HFFc6 (cell line): ENCODE measurements at regions not wholly inside any gene's neighbourhood (a gene's known extent, or its start where the extent isn't known, plus 50 kb on each side); places are given as distances from the start of the nearest gene placed in this dataset.

Experiments used
- DNase-seq: peaks from one replicate; pipeline ENCODE4 v3.0.0-alpha.2; 2018
- H3K27ac Mint-ChIP-seq: 2 replicates; pipeline ENCODE4 v1.8.0; 2020; ENCODE audit warnings: mild to moderate bottlenecking, mixed read lengths
- H3K27me3 Mint-ChIP-seq: 2 replicates; pipeline ENCODE4 v1.8.0; 2021; ENCODE audit warnings: mild to moderate bottlenecking, moderate library complexity, mixed read lengths; ENCODE audit not compliant: insufficient read depth
- H3K36me3 Mint-ChIP-seq: 2 replicates; pipeline ENCODE4 v1.8.0; 2021; ENCODE audit warnings: low read depth, mixed read lengths
- H3K4me1 Mint-ChIP-seq: 2 replicates; pipeline ENCODE4 v1.8.0; 2020; ENCODE audit warnings: low read depth, mixed read lengths
- H3K4me3 Mint-ChIP-seq: 2 replicates; pipeline ENCODE4 v1.8.0; 2020; ENCODE audit warnings: mild to moderate bottlenecking, moderate library complexity, mixed read lengths
- H3K9me3 Mint-ChIP-seq: 2 replicates; pipeline ENCODE4 v1.8.0; 2020; ENCODE audit warnings: mild to moderate bottlenecking, mixed read lengths
- TF ChIP-seq, protein P1 (sequence below): fragments of 200-600 bp; sonication (generic); IDR thresholded peaks from 2 replicates; pipeline ENCODE4 v1.5.0; 2021; ENCODE audit warnings: antibody characterized with exemption, mild to moderate bottlenecking

DNA sequence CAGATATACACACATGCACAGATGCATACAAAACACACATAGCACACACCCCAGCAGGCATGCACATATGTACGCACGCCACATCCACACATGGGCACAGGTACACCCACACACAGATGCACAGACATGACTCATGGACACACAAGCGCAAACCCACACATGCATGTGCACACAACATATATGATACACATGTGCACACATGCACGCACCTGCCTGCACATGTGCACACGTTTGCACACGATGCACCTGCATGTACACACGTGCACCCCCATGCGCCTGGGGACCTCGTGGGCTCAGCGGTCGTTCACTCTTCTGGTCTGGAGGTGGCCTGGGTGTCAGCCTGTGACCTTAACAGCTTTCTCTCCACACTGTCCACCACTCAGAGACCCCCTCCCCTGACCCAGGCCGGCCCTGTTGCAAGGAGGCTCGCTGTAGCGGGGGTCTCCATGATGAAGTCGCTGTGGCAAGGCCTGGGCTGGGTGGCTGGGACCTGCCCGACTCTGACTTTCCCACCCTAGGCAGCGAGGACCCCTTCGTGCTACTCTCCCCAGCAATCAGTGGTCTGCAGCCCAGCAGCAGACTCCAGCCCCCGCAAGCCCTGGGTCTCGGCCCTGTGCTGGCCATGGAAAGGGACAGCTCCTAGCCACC is 92.1 kb upstream of the TTC34 start:
- no peak for DNase-seq
- no peaks in the 10 kb centered on the region for H3K4me1 Mint-ChIP-seq
- TF ChIP-seq, protein P1, sequence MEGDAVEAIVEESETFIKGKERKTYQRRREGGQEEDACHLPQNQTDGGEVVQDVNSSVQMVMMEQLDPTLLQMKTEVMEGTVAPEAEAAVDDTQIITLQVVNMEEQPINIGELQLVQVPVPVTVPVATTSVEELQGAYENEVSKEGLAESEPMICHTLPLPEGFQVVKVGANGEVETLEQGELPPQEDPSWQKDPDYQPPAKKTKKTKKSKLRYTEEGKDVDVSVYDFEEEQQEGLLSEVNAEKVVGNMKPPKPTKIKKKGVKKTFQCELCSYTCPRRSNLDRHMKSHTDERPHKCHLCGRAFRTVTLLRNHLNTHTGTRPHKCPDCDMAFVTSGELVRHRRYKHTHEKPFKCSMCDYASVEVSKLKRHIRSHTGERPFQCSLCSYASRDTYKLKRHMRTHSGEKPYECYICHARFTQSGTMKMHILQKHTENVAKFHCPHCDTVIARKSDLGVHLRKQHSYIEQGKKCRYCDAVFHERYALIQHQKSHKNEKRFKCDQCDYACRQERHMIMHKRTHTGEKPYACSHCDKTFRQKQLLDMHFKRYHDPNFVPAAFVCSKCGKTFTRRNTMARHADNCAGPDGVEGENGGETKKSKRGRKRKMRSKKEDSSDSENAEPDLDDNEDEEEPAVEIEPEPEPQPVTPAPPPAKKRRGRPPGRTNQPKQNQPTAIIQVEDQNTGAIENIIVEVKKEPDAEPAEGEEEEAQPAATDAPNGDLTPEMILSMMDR = no peak
- no peak overlapping the region for H3K27ac Mint-ChIP-seq
- H3K4me3 Mint-ChIP-seq = no peak overlapping the region
- peaks cover 56% of the 10 kb centered on the region for H3K9me3 Mint-ChIP-seq
- peaks cover 6% of the 10 kb centered on the region; the same call in 1 of the 2 replicates for H3K36me3 Mint-ChIP-seq
- no peaks in the 10 kb centered on the region for H3K27me3 Mint-ChIP-seq

DNA sequence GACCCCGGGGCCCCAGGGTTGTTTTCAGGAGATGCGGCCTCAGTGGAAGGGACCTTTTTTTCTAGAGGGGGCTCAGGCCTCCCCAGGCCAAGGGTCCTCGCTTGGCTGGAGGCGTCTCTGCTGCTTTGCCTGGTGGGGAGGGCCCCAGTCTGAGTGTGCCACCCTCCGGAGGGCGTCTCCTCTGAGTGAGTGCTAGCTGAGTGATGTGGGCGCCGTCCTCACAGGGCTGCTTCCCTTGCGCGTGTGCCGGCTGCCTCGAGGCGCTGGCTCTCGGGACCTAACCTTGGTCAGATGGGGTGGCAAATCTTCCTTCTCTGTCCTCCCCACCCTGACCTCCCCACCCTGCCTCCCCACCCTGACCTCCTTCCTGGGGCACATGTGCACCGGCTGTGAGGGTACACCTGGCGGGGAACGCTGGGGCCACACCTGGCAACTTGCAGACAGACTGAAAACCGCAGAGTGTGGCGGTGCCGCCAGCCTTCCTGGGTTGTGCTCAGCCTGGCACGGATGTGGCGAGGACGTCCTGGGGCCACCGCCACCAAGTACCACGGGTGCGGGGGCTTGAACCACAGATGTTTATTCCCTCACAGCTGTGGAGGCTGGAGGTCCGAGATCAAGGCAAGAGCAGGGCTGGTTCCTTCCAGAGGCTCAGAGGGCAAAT is 93.0 kb upstream of the TTC34 start:
- TF ChIP-seq, protein P1 = no peak
- no peak for DNase-seq
- H3K36me3 Mint-ChIP-seq = peaks cover 6% of the 10 kb centered on the region; the same call in 1 of the 2 replicates
- no peaks in the 10 kb centered on the region for H3K4me1 Mint-ChIP-seq
- H3K4me3 Mint-ChIP-seq = no peak overlapping the region
- peaks cover 60% of the 10 kb centered on the region for H3K9me3 Mint-ChIP-seq
- no peak overlapping the region for H3K27ac Mint-ChIP-seq
- no peaks in the 10 kb centered on the region for H3K27me3 Mint-ChIP-seq

DNA sequence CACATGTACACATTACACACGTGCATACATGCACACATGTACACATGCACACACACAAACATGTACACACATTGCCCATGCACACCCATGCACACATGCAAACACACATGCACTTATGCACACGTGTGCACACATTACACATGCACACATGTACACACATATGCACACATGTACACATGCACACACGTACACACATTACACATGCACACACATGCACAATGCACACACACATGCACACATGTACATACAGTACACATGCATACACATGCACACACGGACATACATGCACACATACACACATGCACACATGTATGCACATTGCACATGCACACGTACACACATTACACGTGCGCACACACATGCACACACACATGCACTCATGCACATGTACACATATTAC is 95.3 kb upstream of the TTC34 start:
- TF ChIP-seq, protein P1 = no peak
- Mint-ChIP-seq H3K36me3 (peaks cover 11% of the 10 kb centered on the region; the same call in 1 of the 2 replicates), H3K27me3 (no peaks in the 10 kb centered on the region; the same call in 1 of the 2 replicates), H3K4me3 (no peak overlapping the region), H3K9me3 (peaks cover 74% of the 10 kb centered on the region), H3K27ac (no peak overlapping the region), H3K4me1 (no peaks in the 10 kb centered on the region)
- DNase-seq = no peak

DNA sequence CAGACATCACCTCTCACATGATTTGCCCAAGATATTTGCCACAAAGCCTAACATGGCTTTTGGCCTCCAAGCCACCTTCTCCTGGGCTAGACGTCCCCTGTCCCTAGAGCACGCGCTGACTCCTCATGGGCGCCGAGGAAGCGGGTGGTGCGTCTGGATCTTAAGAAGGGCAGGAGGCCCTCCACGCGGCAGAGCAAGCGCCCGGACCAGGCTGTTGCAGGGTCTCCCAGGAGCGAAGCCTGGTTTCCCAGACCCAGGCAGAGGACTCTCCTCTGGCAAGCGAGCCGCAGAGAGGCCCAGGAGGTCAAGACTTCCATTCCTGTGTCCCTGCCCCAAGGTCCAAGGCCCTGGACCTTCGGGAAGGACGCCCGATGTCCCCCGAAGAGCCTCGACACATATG is 101.7 kb upstream of the TTC34 start:
- Mint-ChIP-seq H3K27ac (no peak overlapping the region), H3K4me3 (no peak overlapping the region), H3K36me3 (peaks cover 11% of the 10 kb centered on the region; the same call in 1 of the 2 replicates), H3K4me1 (no peaks in the 10 kb centered on the region), H3K9me3 (peaks cover 73% of the 10 kb centered on the region), H3K27me3 (no peaks in the 10 kb centered on the region; the same call in 1 of the 2 replicates)
- DNase-seq = no peak
- TF ChIP-seq, protein P1 = no peak

DNA sequence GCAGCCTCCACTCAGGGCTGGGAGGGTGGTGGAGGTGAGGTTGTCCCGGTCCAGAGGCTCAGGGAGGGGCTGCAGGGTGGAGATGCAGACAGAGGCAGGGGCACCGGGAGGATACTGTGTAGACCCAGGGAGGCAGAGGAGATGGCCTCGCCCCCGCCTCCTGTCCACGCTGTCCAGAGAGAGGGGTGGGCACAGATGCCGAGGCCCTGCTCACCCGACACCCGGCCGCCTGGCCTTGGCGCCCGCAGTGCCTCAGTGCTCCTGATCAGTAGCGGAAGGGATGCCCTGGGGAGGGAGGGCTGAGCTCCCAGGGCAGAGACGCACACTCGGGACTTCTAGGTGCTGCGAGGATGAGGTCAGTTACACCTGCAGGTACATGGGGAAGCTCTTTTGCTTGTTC is 102.7 kb upstream of the TTC34 start:
- peaks cover 64% of the 10 kb centered on the region for H3K9me3 Mint-ChIP-seq
- H3K36me3 Mint-ChIP-seq = peaks cover 11% of the 10 kb centered on the region; the same call in 1 of the 2 replicates
- H3K27me3 Mint-ChIP-seq = no peaks in the 10 kb centered on the region; the same call in 1 of the 2 replicates
- no peak overlapping the region for H3K4me3 Mint-ChIP-seq
- TF ChIP-seq, protein P1 = no peak
- no peak for DNase-seq
- no peaks in the 10 kb centered on the region for H3K4me1 Mint-ChIP-seq
- no peak overlapping the region for H3K27ac Mint-ChIP-seq
